ENCODE measurements at regions not wholly inside any gene's neighbourhood (a gene's known extent, or its start where the extent isn't known, plus 50 kb on each side); places are given as distances from the start of the nearest gene placed in this dataset.

- TF ChIP-seq CTCF (conservative IDR thresholded peaks at IDR 0.05 in 1 of 2, IDR thresholded peaks at IDR 0.05 in 1 of 2; ENCODE audit: low read depth in 1 of 2, low read length in 2 of 2) (no peak), EZH2 (IDR thresholded peaks at IDR 0.05; ENCODE audit: low read length, missing control alignments) (no peak)
These were observed 328.5 kb upstream of the ZEB2 start for GRCh38 chr2:144848423-144848822.

Measured in fibroblast of lung (primary cell).